PC-9 (cell line): ENCODE measurements at regions not wholly inside any gene's neighbourhood (a gene's known extent, or its start where the extent isn't known, plus 50 kb on each side); places are given as distances from the start of the nearest gene placed in this dataset.
A peak's percentile ranks its signal among the peaks of the same experiment; 100 is the strongest.

Experiments
- BruUV-seq: library from RNA; stranded (reverse); fragments of 400-500 nt; replicated peaks from 2 replicates; lab custom pipeline; 2021; lab: Mats Ljungman, UMichigan
- CTCF ChIA-PET: fragments of 300-600 bp; sonication (Branson Sonifier 250); formaldehyde crosslinking; loops from one replicate; lab custom pipeline; 2022; ENCODE audit warnings: antibody characterized with exemption; lab: Charles Lee
- POLR2A ChIA-PET: fragments of 300-600 bp; sonication (Branson Sonifier 250); formaldehyde crosslinking; loops from one replicate; lab custom pipeline; 2022; ENCODE audit warnings: antibody characterized with exemption; ENCODE audit not compliant: unreplicated experiment; lab: Charles Lee
- DNase-seq, 2 experiments: peaks; one replicate each; pipeline versions ENCODE4 v3.0.0 to v3.0.0-alpha.2; 2015 to 2022; ENCODE audit warnings: mixed read lengths in 1 of 2
- H2AFZ ChIP-seq: fragments of 200-600 bp; sonication (generic); 2 replicates; pipeline ENCODE4 v1.8.1; 2017; ENCODE audit warnings: antibody characterized with exemption
- H3F3A ChIP-seq: fragments of 200-600 bp; sonication (generic); 2 replicates; pipeline ENCODE4 v1.8.1; 2017; ENCODE audit warnings: antibody characterized with exemption, mild to moderate bottlenecking, low read depth; ENCODE audit not compliant: insufficient read depth
- H3K27ac ChIP-seq: fragments of 200-600 bp; sonication (generic); 2 replicates; pipeline ENCODE4 v1.6.1; 2016; ENCODE audit warnings: mixed run types
- H3K27me3 ChIP-seq: fragments of 200-600 bp; sonication (generic); 2 replicates; pipeline ENCODE4 v1.6.1; 2016; ENCODE audit warnings: low read depth, mixed run types; ENCODE audit not compliant: insufficient read depth
- H3K36me3 ChIP-seq: fragments of 200-600 bp; sonication (generic); 2 replicates; pipeline ENCODE4 v1.6.1; 2016; ENCODE audit warnings: low read depth, mixed run types
- H3K4me1 ChIP-seq: fragments of 200-600 bp; sonication (generic); replicated peaks from 2 replicates; pipeline ENCODE4 v1.6.1; 2016; ENCODE audit warnings: mixed run types; ENCODE audit not compliant: insufficient read depth
- H3K4me2 ChIP-seq: fragments of 200-600 bp; sonication (generic); 2 replicates; pipeline ENCODE4 v1.6.1; 2017; ENCODE audit warnings: mixed run types
- H3K4me3 ChIP-seq: fragments of 200-600 bp; sonication (generic); 2 replicates; pipeline ENCODE4 v1.6.1; 2016; ENCODE audit warnings: mixed run types
- H3K79me2 ChIP-seq: fragments of 200-600 bp; sonication (generic); 2 replicates; pipeline ENCODE4 v1.6.1; 2017; ENCODE audit warnings: low read depth, mixed run types
- H3K9me2 ChIP-seq: fragments of 200-600 bp; sonication (generic); 2 replicates; pipeline ENCODE4 v1.8.1; 2017; ENCODE audit warnings: mild to moderate bottlenecking; ENCODE audit not compliant: insufficient read depth
- H3K9me3 ChIP-seq: fragments of 200-600 bp; sonication (generic); 2 replicates; pipeline ENCODE4 v1.8.1; 2016; ENCODE audit warnings: low read depth; ENCODE audit not compliant: insufficient read depth
- H4K20me1 ChIP-seq: fragments of 200-600 bp; sonication (generic); 2 replicates; pipeline ENCODE4 v1.8.1; 2017; ENCODE audit not compliant: insufficient read depth
- CTCF ChIP-seq: fragments of 200-600 bp; sonication (generic); conservative IDR thresholded peaks from 2 replicates; pipeline ENCODE4 v1.6.1; 2017; ENCODE audit warnings: mixed run types, antibody characterized with exemption, mild to moderate bottlenecking, moderate library complexity
- EZH2 ChIP-seq: fragments of 200-600 bp; sonication (generic); IDR thresholded peaks from 2 replicates; pipeline ENCODE4 v1.8.0; 2017; ENCODE audit warnings: antibody characterized with exemption, low read depth
- intact Hi-C: fragments of 100-400 bp; cut with micrococcal nuclease; formaldehyde crosslinking; loops from one replicate; pipeline ENCODE4 v1.10.0; 2022; ENCODE audit not compliant: unreplicated experiment

DNA sequence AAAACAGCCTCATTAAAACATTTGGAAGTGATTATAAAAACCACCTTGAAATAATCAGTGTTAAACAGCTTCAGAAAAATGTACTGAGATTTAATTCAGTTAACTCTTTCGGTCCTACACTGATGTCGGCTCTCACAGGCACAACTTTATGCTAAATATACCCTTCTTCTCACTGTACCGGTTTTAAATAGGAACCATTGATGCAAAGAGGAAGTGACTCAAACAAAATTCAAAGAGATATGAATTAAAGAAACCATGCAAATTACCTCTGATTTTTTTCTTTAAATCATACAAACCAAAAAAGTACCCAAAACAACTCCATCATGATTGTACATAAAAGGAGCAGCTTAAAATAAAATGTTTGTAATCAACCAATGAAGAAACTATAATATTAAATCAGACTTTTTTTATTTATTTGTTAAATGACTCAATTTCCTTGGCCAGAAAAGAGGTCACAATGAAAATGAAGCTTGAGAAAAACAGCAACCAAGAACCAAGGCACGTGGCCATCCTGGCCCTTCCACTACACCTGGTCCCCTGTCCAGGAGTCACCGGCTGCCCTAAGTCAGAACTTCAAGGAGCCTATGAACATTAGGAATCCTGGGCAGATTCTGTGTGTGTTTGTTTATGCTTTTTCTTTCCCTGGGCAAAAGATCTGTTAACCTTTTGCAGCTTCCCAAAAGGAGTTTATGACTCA, 73.0 kb upstream of the CABCOCO1 start:
- no peaks in the 10 kb centered on the region for H3F3A ChIP-seq
- intact Hi-C loops = no loop called here
- H3K27ac ChIP-seq = no peak overlapping the region
- no peaks in the 10 kb centered on the region for H3K27me3 ChIP-seq
- H3K9me2 ChIP-seq = no peaks in the 10 kb centered on the region; the same call in 1 of the 2 replicates
- H3K79me2 ChIP-seq = no peaks in the 10 kb centered on the region
- no peaks in the 10 kb centered on the region for H3K9me3 ChIP-seq
- no peaks in the 10 kb centered on the region for H3K36me3 ChIP-seq
- H3K4me3 ChIP-seq = no peak overlapping the region
- TF ChIP-seq CTCF = no peak
- no peak for TF ChIP-seq EZH2
- H3K4me2 ChIP-seq = no peak overlapping the region
- H2AFZ ChIP-seq = no peak overlapping the region
- ChIA-PET CTCF (no interaction called here), POLR2A (interaction anchor here (0.7 kb wide), 1 partner anchor 74 kb away, joined by 5 read pairs; no protein-coding TSS in a partner anchor)
- H4K20me1 ChIP-seq = no peaks in the 10 kb centered on the region
- no TSS peak for BruUV-seq
- DNase-seq = no peak
- no peaks in the 10 kb centered on the region for H3K4me1 ChIP-seq

GRCh38 chr10:61588770-61589211, 73.9 kb upstream of the CABCOCO1 start:
- Histone ChIP-seq H3K9me3 (no peaks in the 10 kb centered on the region), H4K20me1 (no peaks in the 10 kb centered on the region), H3K27me3 (no peaks in the 10 kb centered on the region), H3K9me2 (no peaks in the 10 kb centered on the region; the same call in 1 of the 2 replicates), H2AFZ (no peak overlapping the region), H3K36me3 (no peaks in the 10 kb centered on the region), H3F3A (no peaks in the 10 kb centered on the region), H3K27ac (no peak overlapping the region), H3K4me1 (no peaks in the 10 kb centered on the region), H3K79me2 (no peaks in the 10 kb centered on the region), H3K4me2 (no peak overlapping the region), H3K4me3 (no peak overlapping the region)
- BruUV-seq = no TSS peak
- CTCF ChIA-PET = no interaction called here
- intact Hi-C loops = no loop called here
- DNase-seq = no peak
- TF ChIP-seq EZH2 = no peak
- no peak for TF ChIP-seq CTCF
- POLR2A ChIA-PET = no interaction called here

- intact Hi-C loops = no loop called here
- no peaks in the 10 kb centered on the region for H3K79me2 ChIP-seq
- H2AFZ ChIP-seq = peak overlapping the region; percentile 26; the same call in 1 of the 2 replicates
- no peaks in the 10 kb centered on the region for H3K36me3 ChIP-seq
- H4K20me1 ChIP-seq = no peaks in the 10 kb centered on the region
- H3F3A ChIP-seq = no peaks in the 10 kb centered on the region
- no peaks in the 10 kb centered on the region for H3K4me1 ChIP-seq
- CTCF ChIA-PET = no interaction called here
- H3K27me3 ChIP-seq = no peaks in the 10 kb centered on the region
- no peak overlapping the region for H3K4me3 ChIP-seq
- BruUV-seq = no TSS peak
- H3K4me2 ChIP-seq = no peak overlapping the region
- no peak for DNase-seq
- no peaks in the 10 kb centered on the region; the same call in 1 of the 2 replicates for H3K9me2 ChIP-seq
- H3K27ac ChIP-seq = no peak overlapping the region
- TF ChIP-seq CTCF (no peak), EZH2 (no peak)
- H3K9me3 ChIP-seq = no peaks in the 10 kb centered on the region
- POLR2A ChIA-PET = no interaction called here
These were observed 75.9 kb upstream of the CABCOCO1 start for GRCh38 chr10:61586829-61587228.
